ENCODE measurements at regions not wholly inside any gene's neighbourhood (a gene's known extent, or its start where the extent isn't known, plus 50 kb on each side); places are given as distances from the start of the nearest gene placed in this dataset.
A peak's percentile ranks its signal among the peaks of the same experiment; 100 is the strongest.

GRCh38 chr3:13189639-13190377 lies 116.6 kb upstream of the IQSEC1 start:
- no peak overlapping the region for H2AFZ ChIP-seq
- H3K4me3 ChIP-seq: no peak overlapping the region
- no peaks in the 10 kb centered on the region for H3K79me2 ChIP-seq (ENCODE audit: low read depth)
- no peaks in the 10 kb centered on the region for H3K27me3 ChIP-seq (ENCODE audit: insufficient read depth, low read depth)
- H4K20me1 ChIP-seq (ENCODE audit: insufficient read depth): no peaks in the 10 kb centered on the region
- H3K36me3 ChIP-seq (ENCODE audit: low read depth): no peaks in the 10 kb centered on the region
- intact Hi-C loops (cut with micrococcal nuclease; ENCODE audit: unreplicated experiment): no loop called here
- no peaks in the 10 kb centered on the region for H3K9me2 ChIP-seq (ENCODE audit: insufficient read depth)
- no peak overlapping the region for H3K27ac ChIP-seq
- peak in 1 of 2 experiments; percentile 15 for DNase-seq
- CTCF ChIA-PET: no interaction called here
- POLR2A ChIA-PET (ENCODE audit: unreplicated experiment): no interaction called here
- no peaks in the 10 kb centered on the region for H3K9me3 ChIP-seq (ENCODE audit: insufficient read depth, low read depth)
- BruUV-seq (replicated peaks): no TSS peak
- H3K4me1 ChIP-seq (replicated peaks; ENCODE audit: insufficient read depth): peaks cover 39% of the 10 kb centered on the region
- TF ChIP-seq EZH2 (IDR thresholded peaks at IDR 0.05; ENCODE audit: low read depth): no peak
- TF ChIP-seq, protein P1, sequence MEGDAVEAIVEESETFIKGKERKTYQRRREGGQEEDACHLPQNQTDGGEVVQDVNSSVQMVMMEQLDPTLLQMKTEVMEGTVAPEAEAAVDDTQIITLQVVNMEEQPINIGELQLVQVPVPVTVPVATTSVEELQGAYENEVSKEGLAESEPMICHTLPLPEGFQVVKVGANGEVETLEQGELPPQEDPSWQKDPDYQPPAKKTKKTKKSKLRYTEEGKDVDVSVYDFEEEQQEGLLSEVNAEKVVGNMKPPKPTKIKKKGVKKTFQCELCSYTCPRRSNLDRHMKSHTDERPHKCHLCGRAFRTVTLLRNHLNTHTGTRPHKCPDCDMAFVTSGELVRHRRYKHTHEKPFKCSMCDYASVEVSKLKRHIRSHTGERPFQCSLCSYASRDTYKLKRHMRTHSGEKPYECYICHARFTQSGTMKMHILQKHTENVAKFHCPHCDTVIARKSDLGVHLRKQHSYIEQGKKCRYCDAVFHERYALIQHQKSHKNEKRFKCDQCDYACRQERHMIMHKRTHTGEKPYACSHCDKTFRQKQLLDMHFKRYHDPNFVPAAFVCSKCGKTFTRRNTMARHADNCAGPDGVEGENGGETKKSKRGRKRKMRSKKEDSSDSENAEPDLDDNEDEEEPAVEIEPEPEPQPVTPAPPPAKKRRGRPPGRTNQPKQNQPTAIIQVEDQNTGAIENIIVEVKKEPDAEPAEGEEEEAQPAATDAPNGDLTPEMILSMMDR (conservative IDR thresholded peaks at IDR 0.05): no peak
- H3F3A ChIP-seq (ENCODE audit: insufficient read depth, low read depth): peaks cover 13% of the 10 kb centered on the region; the same call in 1 of the 2 replicates
- H3K4me2 ChIP-seq: peak overlapping the region; percentile 22; the same call in 1 of the 2 replicates

GRCh38 chr3:13188975-13189374 lies 115.7 kb upstream of the IQSEC1 start:
- Histone ChIP-seq H3K79me2 (ENCODE audit: low read depth) (no peaks in the 10 kb centered on the region), H3F3A (ENCODE audit: insufficient read depth, low read depth) (peaks cover 6% of the 10 kb centered on the region; the same call in 1 of the 2 replicates), H3K4me3 (no peak overlapping the region), H4K20me1 (ENCODE audit: insufficient read depth) (no peaks in the 10 kb centered on the region), H3K4me1 (replicated peaks; ENCODE audit: insufficient read depth) (peaks cover 31% of the 10 kb centered on the region), H3K27me3 (ENCODE audit: insufficient read depth, low read depth) (no peaks in the 10 kb centered on the region), H3K27ac (no peak overlapping the region), H3K9me2 (ENCODE audit: insufficient read depth) (no peaks in the 10 kb centered on the region), H3K4me2 (peak overlapping the region; percentile 22; the same call in 1 of the 2 replicates), H3K9me3 (ENCODE audit: insufficient read depth, low read depth) (no peaks in the 10 kb centered on the region), H2AFZ (no peak overlapping the region), H3K36me3 (ENCODE audit: low read depth) (no peaks in the 10 kb centered on the region)
- BruUV-seq (replicated peaks): no TSS peak
- DNase-seq: no peak
- TF ChIP-seq, protein P1 (conservative IDR thresholded peaks at IDR 0.05): no peak
- TF ChIP-seq EZH2 (IDR thresholded peaks at IDR 0.05; ENCODE audit: low read depth): no peak
- POLR2A ChIA-PET (ENCODE audit: unreplicated experiment): no interaction called here
- intact Hi-C loops (cut with micrococcal nuclease; ENCODE audit: unreplicated experiment): no loop called here
- CTCF ChIA-PET: no interaction called here

GRCh38 chr3:13188181-13188779 lies 115.1 kb upstream of the IQSEC1 start:
- H3K4me1 ChIP-seq (replicated peaks; ENCODE audit: insufficient read depth): peaks cover 24% of the 10 kb centered on the region
- H3K9me3 ChIP-seq (ENCODE audit: insufficient read depth, low read depth): no peaks in the 10 kb centered on the region
- no peak overlapping the region for H3K4me3 ChIP-seq
- intact Hi-C loops (cut with micrococcal nuclease; ENCODE audit: unreplicated experiment): no loop called here
- H2AFZ ChIP-seq: no peak overlapping the region
- H3K9me2 ChIP-seq (ENCODE audit: insufficient read depth): no peaks in the 10 kb centered on the region
- CTCF ChIA-PET: no interaction called here
- BruUV-seq (replicated peaks): no TSS peak
- no peak overlapping the region for H3K27ac ChIP-seq
- H3K4me2 ChIP-seq: no peak overlapping the region
- no peaks in the 10 kb centered on the region for H3K36me3 ChIP-seq (ENCODE audit: low read depth)
- H3F3A ChIP-seq (ENCODE audit: insufficient read depth, low read depth): peaks cover 2% of the 10 kb centered on the region; the same call in 1 of the 2 replicates
- H3K27me3 ChIP-seq (ENCODE audit: insufficient read depth, low read depth): no peaks in the 10 kb centered on the region
- TF ChIP-seq, protein P1 (conservative IDR thresholded peaks at IDR 0.05): no peak
- no peak for TF ChIP-seq EZH2 (IDR thresholded peaks at IDR 0.05; ENCODE audit: low read depth)
- POLR2A ChIA-PET (ENCODE audit: unreplicated experiment): no interaction called here
- no peak for DNase-seq
- H3K79me2 ChIP-seq (ENCODE audit: low read depth): no peaks in the 10 kb centered on the region
- no peaks in the 10 kb centered on the region for H4K20me1 ChIP-seq (ENCODE audit: insufficient read depth)
